ENCODE measurements at regions not wholly inside any gene's neighbourhood (a gene's known extent, or its start where the extent isn't known, plus 50 kb on each side); places are given as distances from the start of the nearest gene placed in this dataset.
"Not testable (repeated sequence)": the region's sequence is repeated elsewhere in the genome, so short reads cannot be mapped to it uniquely, and the experiment has no call there.

DNA sequence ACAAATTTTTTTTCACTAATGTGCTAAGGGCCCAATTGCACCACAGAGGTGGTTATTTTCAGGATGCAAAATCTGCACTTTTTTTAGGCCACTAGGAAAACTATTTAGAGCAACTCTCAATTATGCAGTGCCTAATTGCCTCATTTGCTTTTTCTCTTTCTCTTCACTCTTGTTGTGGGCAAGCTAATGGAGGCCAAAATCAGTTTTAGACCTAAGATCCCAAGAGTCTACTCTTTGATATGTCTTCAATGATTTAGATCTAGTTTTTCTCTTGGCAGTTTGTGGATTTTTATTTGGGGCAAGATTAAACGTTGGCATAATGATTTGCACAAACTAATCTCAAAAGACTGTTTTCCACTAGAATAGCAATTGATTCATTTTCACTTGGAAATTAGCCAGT is 1996.9 kb downstream of the LRRC4C start:
- DNase-seq (ENCODE audit: low spot score): no peak

GRCh38 chr11:39461066-39461465 is 1998.4 kb downstream of the LRRC4C start:
- DNase-seq (ENCODE audit: low spot score): no peak

DNA sequence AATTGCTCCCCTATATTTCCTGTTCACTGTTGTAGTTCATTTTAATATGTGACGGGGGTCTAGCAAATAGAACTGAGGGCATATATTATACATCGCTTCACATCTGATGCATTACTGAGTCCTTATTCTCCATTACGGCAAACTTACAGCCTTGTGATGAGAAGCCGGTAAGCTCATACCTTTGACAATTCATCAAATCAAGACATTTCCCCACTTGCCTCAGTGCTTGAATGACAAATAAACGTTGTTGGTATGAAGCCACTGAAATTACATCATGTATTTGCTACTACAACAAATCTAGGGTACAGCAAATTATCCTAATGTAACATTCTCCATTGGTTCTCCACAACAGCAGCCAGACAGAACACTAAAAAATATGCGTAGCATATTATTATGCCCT is 1999.8 kb downstream of the LRRC4C start:
- DNase-seq (ENCODE audit: low spot score): no peak

DNA sequence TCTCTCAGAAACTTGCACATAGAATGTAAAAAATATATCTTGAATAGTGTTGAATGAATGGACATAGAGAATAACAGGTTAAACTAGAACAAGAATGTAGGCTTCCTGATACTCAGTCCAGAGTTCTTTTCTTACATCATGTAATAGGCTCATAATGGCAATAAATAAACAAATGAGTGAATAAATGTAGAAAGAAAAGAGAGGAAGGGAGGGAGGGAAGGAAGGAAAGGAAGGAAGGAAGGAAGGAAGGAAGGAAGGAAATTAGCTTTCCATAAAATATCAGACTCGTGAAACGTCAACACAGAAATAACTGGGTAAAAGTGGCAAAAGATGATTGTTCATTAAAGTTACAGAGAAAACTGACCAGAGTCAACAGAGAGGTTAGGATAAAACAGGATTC is 2001.0 kb downstream of the LRRC4C start:
- DNase-seq (ENCODE audit: low spot score): no peak

- no peak for DNase-seq (ENCODE audit: low spot score)
These were observed 2015.9 kb downstream of the LRRC4C start for GRCh38 chr11:39443424-39444022.

- DNase-seq (ENCODE audit: low spot score): no peak
These were observed 2017.3 kb downstream of the LRRC4C start for GRCh38 chr11:39442177-39442576.

DNA sequence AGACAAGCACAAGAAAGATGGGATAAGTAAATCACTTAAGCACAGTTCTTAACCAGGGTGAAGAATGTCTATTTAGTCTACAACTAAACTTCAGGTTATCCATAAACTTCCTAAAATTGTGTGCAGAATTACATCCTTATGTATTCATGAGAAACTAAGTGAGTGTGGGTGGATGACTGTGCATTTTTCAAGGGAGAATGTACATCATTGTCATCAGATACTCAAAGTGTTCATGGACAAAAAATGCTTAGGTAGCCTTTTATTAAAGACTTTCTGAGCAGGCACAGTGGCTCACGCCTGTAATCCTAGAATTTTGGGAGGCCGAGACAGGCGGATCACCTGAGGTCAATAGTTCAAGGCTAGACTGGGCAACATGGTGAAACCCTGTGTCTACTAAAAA is 2023.8 kb downstream of the LRRC4C start:
- DNase-seq (ENCODE audit: low spot score): no peak

- DNase-seq (ENCODE audit: low spot score): no peak
These were observed 2025.0 kb downstream of the LRRC4C start for GRCh38 chr11:39434466-39434865.

DNA sequence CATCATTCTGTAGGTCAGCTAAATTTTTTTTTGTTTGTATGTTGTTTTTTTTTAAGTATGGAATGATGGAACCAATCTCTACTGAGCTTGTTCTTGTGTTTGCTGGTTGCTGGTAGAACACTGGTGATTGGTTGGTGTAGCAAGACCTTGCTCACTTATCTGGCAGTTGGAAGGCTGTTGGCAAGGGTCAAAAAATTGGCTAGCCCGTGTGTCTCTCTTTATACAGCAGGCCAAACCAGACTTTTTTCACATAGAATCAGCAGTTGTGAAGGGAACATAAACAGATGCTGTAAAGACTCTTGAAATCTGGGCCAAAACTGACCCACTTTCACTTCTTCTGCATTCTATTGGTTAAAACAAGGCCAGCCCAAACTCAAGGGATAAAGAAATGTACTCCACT is 2026.5 kb downstream of the LRRC4C start:
- DNase-seq (ENCODE audit: low spot score): no peak

GRCh38 chr11:39425226-39425625 is 2034.2 kb downstream of the LRRC4C start:
- DNase-seq (ENCODE audit: low spot score): no peak

DNA sequence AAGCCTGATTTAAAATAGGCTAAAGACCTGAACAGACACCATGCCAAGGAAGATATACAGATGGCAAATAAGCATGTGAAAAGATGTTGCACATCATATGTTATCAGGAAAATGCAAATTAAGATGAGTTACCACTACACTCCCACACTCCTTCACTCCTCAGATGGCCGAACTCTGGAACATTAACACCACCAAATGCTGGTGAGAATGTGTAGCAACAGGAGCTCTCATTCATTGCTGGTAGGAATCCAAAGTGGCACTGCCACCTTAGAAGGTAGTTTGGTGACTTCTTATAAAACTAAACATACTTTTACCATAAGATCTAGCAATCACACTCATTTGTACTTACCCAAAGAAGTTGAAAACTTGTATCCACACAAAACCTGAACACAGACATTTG is 2047.3 kb downstream of the LRRC4C start:
- no peak for DNase-seq (ENCODE audit: low spot score)

GRCh38 chr11:39385911-39386310 is 2073.5 kb downstream of the LRRC4C start:
- no peak for DNase-seq (ENCODE audit: low spot score)

DNA sequence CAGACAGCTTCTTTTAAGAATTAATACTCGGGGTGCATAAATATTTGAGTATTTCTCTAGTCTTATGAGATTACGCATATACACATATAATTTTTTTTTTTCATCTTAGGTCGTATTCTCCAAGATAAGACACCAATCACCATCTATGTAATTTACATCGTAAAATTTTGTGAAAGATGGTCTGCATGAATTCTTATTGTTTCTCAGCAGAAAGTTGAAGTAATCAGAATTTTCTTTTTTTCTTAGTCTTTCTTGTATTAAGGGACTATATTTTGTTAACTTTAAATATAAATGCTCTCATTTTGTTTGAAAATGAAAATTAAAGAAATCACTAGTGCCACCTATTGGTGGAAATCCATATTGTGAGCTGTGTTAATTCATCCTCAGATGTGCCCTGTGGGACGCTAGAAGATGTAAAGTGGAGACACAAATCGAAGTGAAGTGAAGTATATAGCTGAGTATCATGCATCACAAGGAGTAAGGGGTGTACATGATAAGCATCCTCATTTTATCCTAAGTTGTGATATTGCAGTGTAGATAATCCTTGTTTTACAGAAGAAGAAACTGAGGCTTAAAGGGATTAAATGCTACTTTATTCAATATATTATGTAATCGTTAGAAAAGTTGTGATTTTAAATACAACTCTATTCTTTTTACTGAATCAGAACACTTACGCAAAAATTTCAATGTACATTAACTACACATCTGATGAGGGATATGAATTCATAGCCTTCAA is 2084.3 kb downstream of the LRRC4C start:
- no peak for DNase-seq (ENCODE audit: low spot score)

GRCh38 chr11:39367534-39367933 is 2091.9 kb downstream of the LRRC4C start:
- no peak for DNase-seq (ENCODE audit: low spot score)

DNA sequence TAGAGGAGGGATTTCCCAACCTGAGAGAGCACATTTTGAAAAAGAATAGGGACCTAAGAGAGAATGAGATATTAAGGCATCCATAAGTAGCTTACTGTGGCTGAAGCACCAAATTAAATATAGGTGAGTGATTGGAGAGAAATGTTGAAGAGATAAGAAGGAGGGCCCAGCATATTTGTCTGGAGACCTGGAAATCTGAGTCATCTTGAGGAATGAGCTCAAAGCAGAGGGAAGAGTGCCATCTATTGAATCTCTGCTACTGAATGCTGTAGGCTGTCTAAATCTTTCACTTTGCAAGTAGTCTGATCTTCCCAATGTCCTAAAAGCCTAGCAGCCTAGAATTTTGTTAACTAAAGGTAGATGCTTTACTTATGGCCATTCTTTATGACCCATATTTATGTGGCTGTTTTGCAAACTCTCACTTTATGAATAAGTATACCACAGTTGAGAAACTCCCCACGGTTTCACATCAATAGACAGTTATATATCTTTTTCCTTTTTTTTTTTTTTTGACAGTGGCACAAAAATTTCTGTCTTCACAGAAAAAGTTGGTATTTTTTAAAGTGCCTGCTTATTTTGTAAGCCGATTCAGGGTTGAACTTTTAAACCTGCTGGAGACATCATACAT is 2093.5 kb downstream of the LRRC4C start:
- no peak for DNase-seq (ENCODE audit: low spot score)

- no peak for DNase-seq (ENCODE audit: low spot score)
These were observed 2095.9 kb downstream of the LRRC4C start for GRCh38 chr11:39363571-39363970.

DNA sequence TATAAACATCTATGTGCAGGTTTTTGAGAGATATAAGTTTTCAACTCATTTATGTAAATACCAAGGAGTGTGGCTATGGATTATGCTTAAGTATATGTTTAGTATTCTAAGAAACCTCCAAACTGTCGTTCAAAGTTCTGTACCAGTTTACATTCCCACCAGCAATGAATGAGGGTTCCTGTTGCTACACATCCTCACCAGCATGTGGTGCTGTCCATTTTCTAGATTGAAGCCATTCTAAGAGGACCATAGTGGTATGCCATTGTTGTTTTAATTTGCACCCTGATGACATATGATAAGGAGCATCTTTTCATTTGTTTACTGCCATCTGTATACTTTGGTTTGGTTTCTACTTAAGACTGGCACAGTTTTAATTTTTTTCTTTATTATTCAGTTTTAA is 2097.9 kb downstream of the LRRC4C start:
- DNase-seq (ENCODE audit: low spot score): no peak

DNA sequence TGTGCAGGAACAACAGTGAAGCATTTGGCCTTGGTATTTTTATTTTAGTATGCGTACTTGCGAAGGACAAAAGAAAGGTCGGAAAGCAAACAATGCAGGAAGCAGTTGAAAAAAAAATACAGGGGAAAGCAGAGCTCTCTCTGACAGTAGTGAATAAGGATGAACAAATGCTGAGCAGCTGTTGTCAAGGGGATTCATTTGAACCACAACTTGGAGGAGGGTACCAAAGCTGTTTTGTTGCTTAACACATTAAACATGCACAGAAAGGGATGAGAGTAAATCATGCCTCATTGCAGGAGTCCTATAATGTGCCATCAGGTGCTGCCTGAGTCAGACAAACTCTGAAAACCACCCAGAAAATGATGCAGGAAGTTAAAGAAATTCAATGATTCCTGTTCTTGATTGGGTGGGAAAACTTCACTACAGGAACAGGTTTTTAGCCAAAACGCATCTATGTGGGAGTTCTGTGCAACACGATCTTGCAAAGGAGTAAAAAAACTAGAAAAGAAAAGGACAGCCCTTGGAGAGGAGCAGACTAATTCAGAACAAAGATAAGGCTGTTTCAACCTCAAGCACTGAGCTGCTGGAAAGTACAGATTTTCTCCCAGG is 2113.5 kb downstream of the LRRC4C start:
- no peak for DNase-seq (ENCODE audit: low spot score)

DNA sequence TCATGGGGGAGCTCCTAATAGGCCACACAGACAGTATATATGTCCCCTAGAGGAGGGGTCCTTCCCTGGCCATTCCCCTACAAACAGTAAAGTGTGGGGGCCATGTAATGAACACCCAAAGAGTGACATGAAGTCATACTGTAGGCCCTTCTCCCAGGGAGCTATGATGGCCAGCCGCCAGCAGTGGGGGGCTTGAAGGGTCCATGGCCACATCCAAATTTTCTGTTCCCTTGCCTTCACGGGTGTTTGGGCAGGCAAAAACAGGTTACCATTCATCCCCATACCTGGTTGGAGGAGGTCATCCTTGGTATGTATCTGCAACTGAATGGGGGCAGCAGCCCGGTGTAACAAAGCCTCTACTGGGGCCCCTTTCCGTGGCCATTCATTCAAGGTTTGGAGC is 2118.0 kb downstream of the LRRC4C start:
- DNase-seq (ENCODE audit: low spot score): no peak

DNA sequence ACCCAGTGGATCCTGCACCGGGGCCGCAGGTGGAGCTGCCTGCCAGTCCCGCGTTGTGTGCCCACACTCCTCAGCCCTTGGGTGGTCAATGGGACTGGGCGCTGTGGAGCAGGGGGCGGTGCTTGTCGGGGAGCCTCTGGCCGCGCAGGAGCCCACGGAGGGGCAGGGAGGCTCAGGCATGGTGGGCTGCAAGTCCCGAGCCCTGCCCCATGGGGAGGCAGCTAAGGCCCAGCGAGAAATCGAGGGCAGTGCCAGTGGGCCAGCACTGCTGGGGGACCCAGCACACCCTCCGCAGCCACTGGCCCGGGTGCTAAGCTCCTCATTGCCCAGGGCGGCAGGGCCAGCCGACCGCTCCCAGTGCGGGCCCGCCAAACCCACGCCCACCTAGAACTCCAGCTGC is 2126.4 kb downstream of the LRRC4C start:
- not testable (repeated sequence) for DNase-seq (ENCODE audit: low spot score)

- DNase-seq (ENCODE audit: low spot score): no peak
These were observed 2132.2 kb downstream of the LRRC4C start for GRCh38 chr11:39327302-39327701.

DNA sequence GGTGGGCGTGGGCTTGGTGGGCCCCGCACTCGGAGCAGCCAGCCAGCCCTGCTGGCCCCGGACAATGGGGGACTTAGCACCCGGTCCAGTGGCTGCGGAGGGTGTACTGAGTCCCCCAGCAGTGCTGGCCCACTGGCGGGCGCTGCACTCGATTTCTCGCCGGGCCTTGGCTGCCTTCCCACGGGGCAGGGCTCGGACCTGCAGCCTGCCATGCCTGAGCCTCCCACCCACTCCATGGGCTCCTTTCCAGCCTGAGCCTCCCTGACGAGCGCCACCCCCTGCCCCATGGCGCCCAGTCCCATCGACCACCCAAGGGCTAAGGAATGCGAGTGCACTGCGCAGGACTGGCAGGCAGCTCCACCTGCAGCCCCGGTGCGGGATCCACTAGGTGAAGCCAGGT is 2147.6 kb downstream of the LRRC4C start:
- DNase-seq (ENCODE audit: low spot score): not testable (repeated sequence)

DNA sequence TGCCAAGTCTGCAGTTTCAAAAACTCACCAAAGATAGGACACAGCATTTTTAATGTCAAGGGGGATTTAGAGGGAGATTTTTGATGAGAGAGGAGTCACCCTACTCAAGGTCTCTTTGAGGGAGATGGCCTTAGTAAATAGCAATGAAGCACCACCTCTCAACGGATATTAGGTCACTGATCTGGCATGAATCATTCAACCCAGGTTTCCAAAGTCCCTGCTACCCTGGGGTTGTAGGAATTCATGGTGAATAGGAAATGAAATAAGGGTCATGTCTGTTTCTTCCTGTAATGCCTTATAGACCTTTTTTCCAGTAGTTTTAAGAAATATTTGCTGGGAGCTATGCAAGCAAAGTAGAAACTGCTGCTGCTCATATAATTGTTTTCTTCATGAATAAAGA is 2154.9 kb downstream of the LRRC4C start:
- no peak for DNase-seq (ENCODE audit: low spot score)
